SK-N-SH (cell line): ENCODE measurements at regions not wholly inside any gene's neighbourhood (a gene's known extent, or its start where the extent isn't known, plus 50 kb on each side); places are given as distances from the start of the nearest gene placed in this dataset.

Experiments used
- CTCF ChIA-PET: fragments of 300-600, 350-600 bp; formaldehyde crosslinking; extraction: SDS; loops from one replicate; lab custom pipeline; 2021; lab: Yijun Ruan, JAX
- POLR2A ChIA-PET: fragments of 350-600 bp; sonication (Branson Sonifier 250); formaldehyde crosslinking; extraction: SDS; loops from one replicate; lab custom pipeline; 2020; ENCODE audit warnings: antibody characterized with exemption, inconsistent platforms; lab: Yijun Ruan, JAX
- DNase-seq: peaks from one replicate; pipeline ENCODE4 v3.0.0; 2012
- H2AFZ ChIP-seq: fragments of 200-600 bp; sonication (generic); 2 replicates; pipeline ENCODE4 v1.8.1; 2016; ENCODE audit warnings: antibody characterized with exemption, mild to moderate bottlenecking, low read depth
- H3F3A ChIP-seq: fragments of 200-600 bp; sonication (generic); replicated peaks from 2 replicates; pipeline ENCODE3; 2016; ENCODE audit warnings: antibody characterized with exemption, mild to moderate bottlenecking; ENCODE audit not compliant: insufficient read depth
- H3K27ac ChIP-seq, 2 experiments: fragments of 200-500 bp in 1 of 2; fragments of 200-600 bp in 1 of 2; sonication (Bioruptor generic) in 1 of 2; sonication (generic), shearing (Covaris generic) in 1 of 2; 2 replicates each; pipeline versions ENCODE4 v1.5.1 to v1.6.1; 2014 to 2016; ENCODE audit warnings: low read depth in 2 of 2, inconsistent platforms in 1 of 2, low read length in 1 of 2, mild to moderate bottlenecking in 1 of 2, mixed read lengths in 1 of 2
- H3K27me3 ChIP-seq: fragments of 200-600 bp; sonication (generic), shearing (Covaris generic); 2 replicates; pipeline ENCODE4 v1.6.1; 2016; ENCODE audit warnings: mixed run types; ENCODE audit not compliant: insufficient read depth
- H3K36me3 ChIP-seq, 2 experiments: fragments of 200-500 bp in 1 of 2; fragments of 200-600 bp in 1 of 2; sonication (Bioruptor generic) in 1 of 2; sonication (generic) in 1 of 2; replicated peaks in 1 of 2; 2 replicates each; pipeline versions ENCODE3 to v1.5.1; 2014 to 2016; ENCODE audit warnings: low read length in 1 of 2, mild to moderate bottlenecking in 1 of 2; ENCODE audit not compliant: insufficient read depth in 2 of 2, control insufficient read depth in 1 of 2
- H3K4me1 ChIP-seq, 2 experiments: fragments of 200-500 bp in 1 of 2; fragments of 200-600 bp in 1 of 2; sonication (Bioruptor generic) in 1 of 2; sonication (generic), shearing (Covaris generic) in 1 of 2; 2 replicates each; pipeline versions ENCODE4 v1.5.1 to v1.6.1; 2014 to 2016; ENCODE audit warnings: low read depth in 1 of 2, low read length in 1 of 2, mixed run types in 1 of 2; ENCODE audit not compliant: insufficient read depth in 2 of 2, control insufficient read depth in 1 of 2
- H3K4me2 ChIP-seq: fragments of 200-600 bp; sonication (generic), shearing (Covaris generic); 2 replicates; pipeline ENCODE4 v1.6.1; 2017; ENCODE audit warnings: mixed run types
- H3K4me3 ChIP-seq, 2 experiments: fragments of 200-500 bp in 1 of 2; fragments of 200-600 bp in 1 of 2; sonication (Bioruptor generic) in 1 of 2; sonication (generic), shearing (Covaris generic) in 1 of 2; 2 replicates each; pipeline versions ENCODE4 v1.5.1 to v1.8.1; 2014 to 2016; ENCODE audit warnings: low read depth in 2 of 2, inconsistent platforms in 1 of 2, low read length in 1 of 2, mild to moderate bottlenecking in 1 of 2, mixed read lengths in 1 of 2, moderate library complexity in 1 of 2
- H3K79me2 ChIP-seq: fragments of 200-600 bp; sonication (generic); 2 replicates; pipeline ENCODE4 v1.8.1; 2017; ENCODE audit warnings: mild to moderate bottlenecking; ENCODE audit not compliant: insufficient read depth
- H3K9ac ChIP-seq: fragments of 200-600 bp; sonication (generic); 2 replicates; pipeline ENCODE4 v1.6.1; 2017; ENCODE audit warnings: mixed run types
- H3K9me2 ChIP-seq: fragments of 200-600 bp; sonication (generic); 2 replicates; pipeline ENCODE4 v1.6.1; 2017; ENCODE audit warnings: mixed run types
- H3K9me3 ChIP-seq: fragments of 200-600 bp; sonication (generic); 2 replicates; pipeline ENCODE4 v1.6.1; 2017; ENCODE audit warnings: mixed run types, mild to moderate bottlenecking, moderate library complexity
- H4K20me1 ChIP-seq: fragments of 200-600 bp; sonication (generic); 2 replicates; pipeline ENCODE4 v1.6.1; 2017; ENCODE audit warnings: mild to moderate bottlenecking, mixed run types; ENCODE audit not compliant: insufficient read depth
- CHD2 ChIP-seq: fragments of 150-350 bp; IDR thresholded peaks from 2 replicates; pipeline ENCODE4 v1.6.1; 2018; ENCODE audit warnings: low read length; ENCODE audit not compliant: partially characterized antibody
- EP300 ChIP-seq, 2 experiments: IDR thresholded peaks; 2 replicates each; pipeline versions ENCODE4 v1.4.0 to v1.6.1; 2012; ENCODE audit warnings: borderline replicate concordance in 1 of 2, low read depth in 1 of 2, low read length in 1 of 2
- EZH2phosphoT487 ChIP-seq: fragments of 200-600 bp; sonication (generic); IDR thresholded peaks from 2 replicates; pipeline ENCODE4 v1.6.1; 2017; ENCODE audit warnings: low read depth, mixed run types, mild to moderate bottlenecking, antibody characterized with exemption, moderate library complexity, borderline replicate concordance
- FOXJ3 ChIP-seq: sonication (generic); formaldehyde crosslinking; IDR thresholded peaks from 2 replicates; pipeline ENCODE4 v1.5.1; 2020; ENCODE audit warnings: mild to moderate bottlenecking, missing genetic modification reagents
- GATA2 ChIP-seq: sonication (generic); formaldehyde crosslinking; IDR thresholded peaks from 2 replicates; pipeline ENCODE4 v1.5.0; 2020; ENCODE audit warnings: mild to moderate bottlenecking, missing genetic modification reagents
- JUND ChIP-seq: IDR thresholded peaks from 2 replicates; pipeline ENCODE4 v1.4.0; 2012
- MEF2A ChIP-seq: IDR thresholded peaks from 2 replicates; pipeline ENCODE4 v1.4.0; 2012; ENCODE audit warnings: low read depth, borderline replicate concordance
- POLR2AphosphoS5 ChIP-seq: IDR thresholded peaks from 2 replicates; pipeline ENCODE4 v1.6.1; 2012; ENCODE audit warnings: low read depth, low read length
- RAD21 ChIP-seq: IDR thresholded peaks from 2 replicates; pipeline ENCODE4 v1.6.1; 2012; ENCODE audit warnings: mild to moderate bottlenecking, low read length
- RCOR1 ChIP-seq: fragments of 150-350 bp; IDR thresholded peaks from 2 replicates; pipeline ENCODE4 v1.6.1; 2017; ENCODE audit warnings: antibody characterized with exemption, low read length
- RXRA ChIP-seq: IDR thresholded peaks from 2 replicates; pipeline ENCODE4 v1.4.0; 2012; ENCODE audit warnings: low read depth, mild to moderate bottlenecking, borderline replicate concordance
- SIN3A ChIP-seq: IDR thresholded peaks from 2 replicates; pipeline ENCODE4 v1.6.1; 2012; ENCODE audit warnings: low read depth, mild to moderate bottlenecking, low read length, moderate library complexity, borderline replicate concordance
- YY1 ChIP-seq: IDR thresholded peaks from 2 replicates; pipeline ENCODE4 v1.4.0; 2012; ENCODE audit warnings: low read depth, mild to moderate bottlenecking
- WGBS: methylation state at CpG from one replicate; pipeline ENCODE4 v1.1.6; 2017; ENCODE audit warnings: low lambda C conversion rate; 5-methylcytosine and 5-hydroxymethylcytosine counted together
- TF ChIP-seq, protein P1 (sequence below): fragments of 200-600 bp; sonication (generic); IDR thresholded peaks from 2 replicates; pipeline ENCODE4 v1.6.1; 2017; ENCODE audit warnings: antibody characterized with exemption, mild to moderate bottlenecking, moderate library complexity
- TF ChIP-seq, protein P2 (sequence below): IDR thresholded peaks from 2 replicates; pipeline ENCODE4; 2012
- TF ChIP-seq, protein P3 (sequence below): fragments of 150-350 bp; IDR thresholded peaks from 2 replicates; pipeline ENCODE4 v1.6.1; 2016; ENCODE audit warnings: mild to moderate bottlenecking, low read depth, low read length
- TF ChIP-seq, protein P4 (sequence below): IDR thresholded peaks from 2 replicates; pipeline ENCODE4 v1.4.0; 2012; ENCODE audit warnings: low read depth, borderline replicate concordance
- TF ChIP-seq, protein P5 (sequence below): IDR thresholded peaks from 2 replicates; pipeline ENCODE4 v1.6.1; 2012; ENCODE audit warnings: mild to moderate bottlenecking, low read depth, low read length, moderate library complexity

DNA sequence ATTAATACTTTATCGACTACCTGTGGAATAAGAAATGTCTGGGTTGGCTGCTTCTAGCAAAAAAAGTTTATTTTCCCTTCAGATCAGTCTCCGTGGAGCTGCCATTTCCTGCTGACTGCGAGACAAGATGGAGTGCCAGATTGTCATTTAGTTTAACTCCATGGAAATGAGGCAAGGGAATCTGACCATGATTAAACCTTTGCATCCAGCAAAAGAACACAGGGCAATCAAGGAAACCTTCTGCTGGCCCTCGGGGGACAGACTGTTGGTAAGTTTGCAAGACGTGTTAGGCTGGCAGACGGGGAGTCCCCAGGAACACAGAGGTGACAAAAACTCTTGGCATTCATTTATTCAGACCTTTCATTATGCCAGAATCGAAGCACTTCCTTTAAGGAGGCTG lies 52.2 kb upstream of the SPACA1 start:
- Histone ChIP-seq H3K9ac (no peak overlapping the region), H3K27ac (no peak overlapping the region), H3K4me3 (no peak overlapping the region), H3K9me3 (no peaks in the 10 kb centered on the region), H3K9me2 (no peaks in the 10 kb centered on the region), H3K79me2 (no peaks in the 10 kb centered on the region), H3F3A (no peaks in the 10 kb centered on the region), H2AFZ (no peak overlapping the region), H3K27me3 (no peaks in the 10 kb centered on the region), H3K36me3 (no peaks in the 10 kb centered on the region), H3K4me1 (peaks cover 0 to 3% of the 10 kb centered on the region in 2 experiments; a peak in 1 of 4 replicates), H3K4me2 (no peak overlapping the region), H4K20me1 (no peaks in the 10 kb centered on the region)
- TF ChIP-seq, protein P1, sequence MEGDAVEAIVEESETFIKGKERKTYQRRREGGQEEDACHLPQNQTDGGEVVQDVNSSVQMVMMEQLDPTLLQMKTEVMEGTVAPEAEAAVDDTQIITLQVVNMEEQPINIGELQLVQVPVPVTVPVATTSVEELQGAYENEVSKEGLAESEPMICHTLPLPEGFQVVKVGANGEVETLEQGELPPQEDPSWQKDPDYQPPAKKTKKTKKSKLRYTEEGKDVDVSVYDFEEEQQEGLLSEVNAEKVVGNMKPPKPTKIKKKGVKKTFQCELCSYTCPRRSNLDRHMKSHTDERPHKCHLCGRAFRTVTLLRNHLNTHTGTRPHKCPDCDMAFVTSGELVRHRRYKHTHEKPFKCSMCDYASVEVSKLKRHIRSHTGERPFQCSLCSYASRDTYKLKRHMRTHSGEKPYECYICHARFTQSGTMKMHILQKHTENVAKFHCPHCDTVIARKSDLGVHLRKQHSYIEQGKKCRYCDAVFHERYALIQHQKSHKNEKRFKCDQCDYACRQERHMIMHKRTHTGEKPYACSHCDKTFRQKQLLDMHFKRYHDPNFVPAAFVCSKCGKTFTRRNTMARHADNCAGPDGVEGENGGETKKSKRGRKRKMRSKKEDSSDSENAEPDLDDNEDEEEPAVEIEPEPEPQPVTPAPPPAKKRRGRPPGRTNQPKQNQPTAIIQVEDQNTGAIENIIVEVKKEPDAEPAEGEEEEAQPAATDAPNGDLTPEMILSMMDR, result no peak
- ChIA-PET CTCF (interaction anchor here (1.1 kb wide), 1 partner anchor 12 kb away, joined by 4 read pairs; no protein-coding TSS in a partner anchor), POLR2A (no interaction called here)
- WGBS, result 25% methylated on average over 7 of the region's 7 CpGs
- DNase-seq, result no peak

DNA sequence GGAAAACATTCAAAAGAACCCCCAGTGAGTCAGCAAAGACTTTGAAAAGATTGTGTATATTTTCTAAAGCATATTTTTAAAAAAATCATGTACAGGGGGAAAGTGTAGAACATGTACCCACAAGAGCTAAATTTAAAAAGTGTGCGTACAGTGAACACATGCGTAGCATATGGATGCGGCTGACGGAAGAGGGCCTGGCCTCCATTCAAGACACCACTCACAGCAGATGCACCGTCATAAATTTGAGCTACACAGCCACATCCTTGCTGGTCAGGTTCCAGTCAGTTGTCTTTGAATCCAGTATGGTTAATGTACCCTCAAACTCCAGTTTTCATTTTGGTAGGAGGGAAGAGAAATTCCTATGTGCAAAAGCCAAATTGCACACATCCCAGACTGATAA lies 54.3 kb upstream of the SPACA1 start:
- WGBS, result 78% methylated on average over 5 of the region's 5 CpGs
- H3K4me3 ChIP-seq, result no peak overlapping the region
- H3K36me3 ChIP-seq, result no peaks in the 10 kb centered on the region
- POLR2A ChIA-PET, result no interaction called here
- no peak overlapping the region for H2AFZ ChIP-seq
- H3K9ac ChIP-seq, result no peak overlapping the region
- CTCF ChIA-PET, result interaction anchor here (0.7 kb wide), 1 partner anchor 12 kb away, joined by 3 read pairs; no protein-coding TSS in a partner anchor
- H3K9me2 ChIP-seq, result no peaks in the 10 kb centered on the region
- H4K20me1 ChIP-seq, result no peaks in the 10 kb centered on the region
- no peak for DNase-seq
- H3K27ac ChIP-seq, result no peak overlapping the region
- no peaks in the 10 kb centered on the region for H3K27me3 ChIP-seq
- H3K79me2 ChIP-seq, result no peaks in the 10 kb centered on the region
- no peak overlapping the region for H3K4me2 ChIP-seq
- peaks cover 0 to 3% of the 10 kb centered on the region in 2 experiments; a peak in 1 of 4 replicates for H3K4me1 ChIP-seq
- H3F3A ChIP-seq, result no peaks in the 10 kb centered on the region
- H3K9me3 ChIP-seq, result no peaks in the 10 kb centered on the region
- TF ChIP-seq MEF2A (no peak), JUND (no peak), RXRA (no peak), CHD2 (no peak), EZH2phosphoT487 (no peak), POLR2AphosphoS5 (no peak), YY1 (no peak), SIN3A (no peak), RAD21 (no peak), EP300 (IDR thresholded peaks at IDR 0.05; ENCODE audit: borderline replicate concordance in 1 of 2, low read depth in 1 of 2, low read length in 1 of 2) (no peak), FOXJ3 (CRISPR knock-in tag) (no peak), RCOR1 (no peak), GATA2 (CRISPR knock-in tag) (no peak)
- TF ChIP-seq, protein P2, sequence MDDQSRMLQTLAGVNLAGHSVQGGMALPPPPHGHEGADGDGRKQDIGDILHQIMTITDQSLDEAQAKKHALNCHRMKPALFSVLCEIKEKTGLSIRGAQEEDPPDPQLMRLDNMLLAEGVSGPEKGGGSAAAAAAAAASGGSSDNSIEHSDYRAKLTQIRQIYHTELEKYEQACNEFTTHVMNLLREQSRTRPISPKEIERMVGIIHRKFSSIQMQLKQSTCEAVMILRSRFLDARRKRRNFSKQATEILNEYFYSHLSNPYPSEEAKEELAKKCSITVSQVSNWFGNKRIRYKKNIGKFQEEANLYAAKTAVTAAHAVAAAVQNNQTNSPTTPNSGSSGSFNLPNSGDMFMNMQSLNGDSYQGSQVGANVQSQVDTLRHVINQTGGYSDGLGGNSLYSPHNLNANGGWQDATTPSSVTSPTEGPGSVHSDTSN, result no peak
- TF ChIP-seq, protein P3, sequence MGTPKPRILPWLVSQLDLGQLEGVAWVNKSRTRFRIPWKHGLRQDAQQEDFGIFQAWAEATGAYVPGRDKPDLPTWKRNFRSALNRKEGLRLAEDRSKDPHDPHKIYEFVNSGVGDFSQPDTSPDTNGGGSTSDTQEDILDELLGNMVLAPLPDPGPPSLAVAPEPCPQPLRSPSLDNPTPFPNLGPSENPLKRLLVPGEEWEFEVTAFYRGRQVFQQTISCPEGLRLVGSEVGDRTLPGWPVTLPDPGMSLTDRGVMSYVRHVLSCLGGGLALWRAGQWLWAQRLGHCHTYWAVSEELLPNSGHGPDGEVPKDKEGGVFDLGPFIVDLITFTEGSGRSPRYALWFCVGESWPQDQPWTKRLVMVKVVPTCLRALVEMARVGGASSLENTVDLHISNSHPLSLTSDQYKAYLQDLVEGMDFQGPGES, result no peak
- TF ChIP-seq, protein P4, sequence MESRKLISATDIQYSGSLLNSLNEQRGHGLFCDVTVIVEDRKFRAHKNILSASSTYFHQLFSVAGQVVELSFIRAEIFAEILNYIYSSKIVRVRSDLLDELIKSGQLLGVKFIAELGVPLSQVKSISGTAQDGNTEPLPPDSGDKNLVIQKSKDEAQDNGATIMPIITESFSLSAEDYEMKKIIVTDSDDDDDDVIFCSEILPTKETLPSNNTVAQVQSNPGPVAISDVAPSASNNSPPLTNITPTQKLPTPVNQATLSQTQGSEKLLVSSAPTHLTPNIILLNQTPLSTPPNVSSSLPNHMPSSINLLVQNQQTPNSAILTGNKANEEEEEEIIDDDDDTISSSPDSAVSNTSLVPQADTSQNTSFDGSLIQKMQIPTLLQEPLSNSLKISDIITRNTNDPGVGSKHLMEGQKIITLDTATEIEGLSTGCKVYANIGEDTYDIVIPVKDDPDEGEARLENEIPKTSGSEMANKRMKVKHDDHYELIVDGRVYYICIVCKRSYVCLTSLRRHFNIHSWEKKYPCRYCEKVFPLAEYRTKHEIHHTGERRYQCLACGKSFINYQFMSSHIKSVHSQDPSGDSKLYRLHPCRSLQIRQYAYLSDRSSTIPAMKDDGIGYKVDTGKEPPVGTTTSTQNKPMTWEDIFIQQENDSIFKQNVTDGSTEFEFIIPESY, result no peak
- TF ChIP-seq, protein P5, sequence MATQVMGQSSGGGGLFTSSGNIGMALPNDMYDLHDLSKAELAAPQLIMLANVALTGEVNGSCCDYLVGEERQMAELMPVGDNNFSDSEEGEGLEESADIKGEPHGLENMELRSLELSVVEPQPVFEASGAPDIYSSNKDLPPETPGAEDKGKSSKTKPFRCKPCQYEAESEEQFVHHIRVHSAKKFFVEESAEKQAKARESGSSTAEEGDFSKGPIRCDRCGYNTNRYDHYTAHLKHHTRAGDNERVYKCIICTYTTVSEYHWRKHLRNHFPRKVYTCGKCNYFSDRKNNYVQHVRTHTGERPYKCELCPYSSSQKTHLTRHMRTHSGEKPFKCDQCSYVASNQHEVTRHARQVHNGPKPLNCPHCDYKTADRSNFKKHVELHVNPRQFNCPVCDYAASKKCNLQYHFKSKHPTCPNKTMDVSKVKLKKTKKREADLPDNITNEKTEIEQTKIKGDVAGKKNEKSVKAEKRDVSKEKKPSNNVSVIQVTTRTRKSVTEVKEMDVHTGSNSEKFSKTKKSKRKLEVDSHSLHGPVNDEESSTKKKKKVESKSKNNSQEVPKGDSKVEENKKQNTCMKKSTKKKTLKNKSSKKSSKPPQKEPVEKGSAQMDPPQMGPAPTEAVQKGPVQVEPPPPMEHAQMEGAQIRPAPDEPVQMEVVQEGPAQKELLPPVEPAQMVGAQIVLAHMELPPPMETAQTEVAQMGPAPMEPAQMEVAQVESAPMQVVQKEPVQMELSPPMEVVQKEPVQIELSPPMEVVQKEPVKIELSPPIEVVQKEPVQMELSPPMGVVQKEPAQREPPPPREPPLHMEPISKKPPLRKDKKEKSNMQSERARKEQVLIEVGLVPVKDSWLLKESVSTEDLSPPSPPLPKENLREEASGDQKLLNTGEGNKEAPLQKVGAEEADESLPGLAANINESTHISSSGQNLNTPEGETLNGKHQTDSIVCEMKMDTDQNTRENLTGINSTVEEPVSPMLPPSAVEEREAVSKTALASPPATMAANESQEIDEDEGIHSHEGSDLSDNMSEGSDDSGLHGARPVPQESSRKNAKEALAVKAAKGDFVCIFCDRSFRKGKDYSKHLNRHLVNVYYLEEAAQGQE, result no peak
